Endometrial microvascular endothelial cells (primary cell): ENCODE measurements at regions not wholly inside any gene's neighbourhood (a gene's known extent, or its start where the extent isn't known, plus 50 kb on each side); places are given as distances from the start of the nearest gene placed in this dataset.
"Not testable (repeated sequence)": the region's sequence is repeated elsewhere in the genome, so short reads cannot be mapped to it uniquely, and the experiment has no call there.

ENCODE experiments used
- in situ Hi-C: cut with HindIII; loops from 2 replicates; pipeline ENCODE4 v1.10.0; 2017; ENCODE audit warnings: low sequenced_read_pairs, low pct_unique_long_range_greater_than_20kb; ENCODE audit errors: inconsistent ontology term

GRCh38 chr7:155237297-155237696, 60.4 kb upstream of the INSIG1 start:
- in situ Hi-C loops = no loop called here

- in situ Hi-C loops = no loop called here
These were observed 59.9 kb upstream of the INSIG1 start for GRCh38 chr7:155237730-155238129.

- in situ Hi-C loops = not testable (repeated sequence)
These were observed 58.1 kb upstream of the INSIG1 start for GRCh38 chr7:155239431-155240087.

GRCh38 chr7:155244675-155245074, 53.0 kb upstream of the INSIG1 start:
- in situ Hi-C loops = no loop called here

DNA sequence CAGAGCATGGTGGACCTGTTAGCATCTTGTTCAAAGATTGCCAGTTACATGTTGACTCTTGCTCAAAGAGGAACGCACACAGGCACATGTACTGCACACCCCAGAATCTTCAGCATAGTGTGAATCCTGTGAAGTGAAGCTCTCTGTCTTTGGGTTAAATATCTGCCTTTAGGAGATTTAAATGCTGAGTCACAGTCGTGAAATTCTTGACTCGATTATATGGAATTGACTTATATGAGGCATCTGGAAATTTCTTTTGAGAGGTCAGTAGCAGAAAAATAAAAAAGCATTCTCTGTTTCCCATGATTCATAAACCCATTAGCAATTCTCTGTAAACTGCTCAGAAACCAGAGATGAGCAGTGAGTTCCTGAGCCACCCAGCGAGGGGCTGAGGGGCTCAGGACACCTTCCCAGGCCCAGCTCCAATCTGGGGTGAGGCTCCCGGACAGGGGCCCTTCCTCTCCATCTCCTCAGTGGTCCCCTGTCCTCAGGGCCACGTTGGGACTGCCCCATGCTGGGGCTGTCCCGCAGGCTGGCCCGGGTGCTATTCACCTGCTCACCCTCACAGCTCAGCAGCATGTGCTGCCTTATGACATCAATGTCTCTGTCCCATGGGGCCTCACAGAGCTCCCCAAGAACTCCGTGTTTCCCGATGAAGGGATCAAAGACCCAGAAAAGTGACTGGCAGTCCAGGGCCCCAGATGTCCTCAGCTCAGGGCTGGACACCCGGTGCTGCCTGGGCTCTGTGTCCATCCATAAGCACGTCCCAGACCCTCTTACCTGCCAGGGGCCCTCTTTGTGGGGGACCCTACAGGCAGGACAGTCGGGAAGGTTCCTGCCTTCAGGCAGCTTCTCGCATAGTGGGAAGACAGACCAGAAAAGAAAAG, 50.0 kb upstream of the INSIG1 start:
- in situ Hi-C loops = no loop called here
